ENCODE measurements at regions not wholly inside any gene's neighbourhood (a gene's known extent, or its start where the extent isn't known, plus 50 kb on each side); places are given as distances from the start of the nearest gene placed in this dataset.

GRCh38 chr3:194003114-194004057, 132.6 kb upstream of the HES1 start:
- peak overlapping the region; percentile 7 for H3K4me3 ChIP-seq (ENCODE audit: low read depth, low read length)
- in situ Hi-C loops (cut with HindIII; ENCODE audit: low sequenced_read_pairs) = no loop called here
- TF ChIP-seq CTCF (IDR thresholded peaks at IDR 0.05; ENCODE audit: low read depth, low read length) = no peak
- DNase-seq (ENCODE audit: low read depth, low spot score) = peak; percentile 97

DNA sequence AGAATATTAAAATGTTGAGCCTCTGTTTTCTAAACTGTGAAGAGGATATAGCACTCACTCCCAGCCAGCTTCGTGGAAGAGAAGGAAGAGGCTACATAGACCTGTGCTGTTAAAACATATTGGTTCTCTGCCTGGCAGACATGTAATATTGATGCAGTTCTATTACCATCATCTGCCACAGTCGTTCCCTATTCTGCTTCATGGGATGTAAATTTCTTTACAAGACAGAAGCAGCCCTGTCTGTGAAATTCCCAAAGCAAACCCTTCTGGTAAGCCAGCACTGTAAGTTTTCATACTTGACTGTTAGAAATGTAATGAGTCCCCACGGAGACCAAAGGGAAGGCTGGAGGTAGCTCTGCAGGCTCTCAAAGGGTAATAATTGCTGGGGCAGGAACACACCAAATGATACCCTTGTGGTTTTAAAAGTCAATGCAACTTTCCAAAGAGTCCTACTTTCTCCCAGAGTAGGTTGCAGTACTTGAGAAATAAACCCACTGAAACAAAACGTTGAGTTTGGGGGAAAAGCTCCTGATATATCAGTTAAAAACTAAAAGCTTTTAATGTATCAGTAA, 129.9 kb upstream of the HES1 start:
- TF ChIP-seq CTCF (IDR thresholded peaks at IDR 0.05; ENCODE audit: low read depth, low read length) = no peak
- in situ Hi-C loops (cut with HindIII; ENCODE audit: low sequenced_read_pairs) = no loop called here

DNA sequence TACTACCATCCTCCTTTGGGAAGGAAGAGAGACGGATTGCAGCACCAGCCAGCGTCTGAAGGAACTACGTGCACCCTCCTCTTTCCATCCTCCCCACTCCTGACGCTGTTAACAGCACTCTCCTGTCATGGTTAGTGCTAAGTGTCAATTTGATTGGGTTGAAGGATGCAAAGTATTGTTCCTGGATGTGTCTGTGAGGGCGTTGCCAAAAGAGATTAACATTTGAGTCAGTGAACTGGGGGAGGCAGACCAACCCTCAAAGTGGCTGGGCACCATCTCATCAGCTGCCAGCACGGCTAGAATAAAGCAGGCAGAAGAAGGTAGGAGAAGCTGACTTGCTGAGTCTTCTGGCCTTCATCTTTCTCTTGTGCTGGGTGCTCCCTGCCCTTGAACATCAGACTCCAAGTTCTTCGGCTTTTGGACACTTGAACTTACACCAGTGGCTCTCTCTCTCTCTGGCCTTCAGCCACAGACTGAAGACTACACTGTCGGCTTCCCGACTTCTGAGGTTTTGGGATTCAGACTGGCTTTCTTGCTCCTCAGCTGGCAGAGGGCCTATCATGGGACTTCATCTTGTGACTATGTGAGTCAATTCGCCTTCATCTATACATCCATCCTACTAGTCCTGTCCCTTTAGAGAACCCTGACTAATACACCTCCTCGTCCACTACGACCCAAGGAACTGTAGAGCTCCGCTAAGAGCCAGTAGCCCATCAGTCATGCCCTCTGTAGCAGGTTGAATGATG, 128.2 kb upstream of the HES1 start:
- no peak for TF ChIP-seq CTCF (IDR thresholded peaks at IDR 0.05; ENCODE audit: low read depth, low read length)
- no peak overlapping the region for H3K4me3 ChIP-seq (ENCODE audit: low read depth, low read length)
- DNase-seq (ENCODE audit: low read depth, low spot score) = no peak
- in situ Hi-C loops (cut with HindIII; ENCODE audit: low sequenced_read_pairs) = no loop called here

More for the DNA sequence above, 129.9 kb upstream of the HES1 start:
- H3K4me3 ChIP-seq (ENCODE audit: low read depth, low read length) = no peak overlapping the region
- no peak for DNase-seq (ENCODE audit: low read depth, low spot score)

GRCh38 chr3:194009019-194009418, 126.9 kb upstream of the HES1 start:
- in situ Hi-C loops (cut with HindIII; ENCODE audit: low sequenced_read_pairs) = no loop called here
- DNase-seq (ENCODE audit: low read depth, low spot score) = no peak
- no peak for TF ChIP-seq CTCF (IDR thresholded peaks at IDR 0.05; ENCODE audit: low read depth, low read length)
- H3K4me3 ChIP-seq (ENCODE audit: low read depth, low read length) = no peak overlapping the region

- no peak for DNase-seq (ENCODE audit: low read depth, low spot score)
- in situ Hi-C loops (cut with HindIII; ENCODE audit: low sequenced_read_pairs) = no loop called here
- TF ChIP-seq CTCF (IDR thresholded peaks at IDR 0.05; ENCODE audit: low read depth, low read length) = no peak
These were observed 125.9 kb upstream of the HES1 start for GRCh38 chr3:194009892-194010533.

GRCh38 chr3:194011807-194012206, 124.1 kb upstream of the HES1 start:
- no peak for DNase-seq (ENCODE audit: low read depth, low spot score)
- in situ Hi-C loops (cut with HindIII; ENCODE audit: low sequenced_read_pairs) = no loop called here
- TF ChIP-seq CTCF (IDR thresholded peaks at IDR 0.05; ENCODE audit: low read depth, low read length) = no peak
- H3K4me3 ChIP-seq (ENCODE audit: low read depth, low read length) = no peak overlapping the region

More at GRCh38 chr3:194009892-194010533, 125.9 kb upstream of the HES1 start:
- no peak overlapping the region for H3K4me3 ChIP-seq (ENCODE audit: low read depth, low read length)

Measured in astrocyte of the spinal cord (primary cell).